Activated CD8-positive, alpha-beta memory T cell treated with anti-CD3 and anti-CD28 coated beads, Interleukin-2, amount 10 ng/mL, durations not matched to agents 7 days and 5 days (primary cell): ENCODE measurements at regions not wholly inside any gene's neighbourhood (a gene's known extent, or its start where the extent isn't known, plus 50 kb on each side); places are given as distances from the start of the nearest gene placed in this dataset.
"Not testable (repeated sequence)": the region's sequence is repeated elsewhere in the genome, so short reads cannot be mapped to it uniquely, and the experiment has no call there.

Source experiments
- ATAC-seq: fragments of 150-1000 bp; cut with Tn5 transposase; one replicate; pipeline ENCODE4 v1.10.0; 2021; ENCODE audit warnings: moderate library complexity
- CTCF ChIA-PET: fragments of 350-600 bp; sonication (Branson Sonifier 250); formaldehyde crosslinking; loops from one replicate; lab custom pipeline; 2021; ENCODE audit warnings: antibody characterized with exemption; lab: Charles Lee
- DNase-seq: peaks from one replicate; pipeline ENCODE4 v3.0.0-alpha.2; 2020
- H3K27ac Mint-ChIP-seq: one replicate; pipeline ENCODE4 v1.8.0; 2021; ENCODE audit warnings: mild to moderate bottlenecking, mixed read lengths
- H3K27me3 Mint-ChIP-seq: one replicate; pipeline ENCODE4 v1.8.0; 2021; ENCODE audit warnings: mixed read lengths
- H3K36me3 Mint-ChIP-seq: one replicate; pipeline ENCODE4 v1.8.0; 2021; ENCODE audit warnings: mild to moderate bottlenecking, mixed read lengths
- H3K4me1 Mint-ChIP-seq: one replicate; pipeline ENCODE4 v1.8.0; 2021; ENCODE audit warnings: mixed read lengths
- H3K4me3 Mint-ChIP-seq: one replicate; pipeline ENCODE4 v1.8.0; 2021; ENCODE audit warnings: mild to moderate bottlenecking, moderate library complexity, mixed read lengths
- H3K9me3 Mint-ChIP-seq: one replicate; pipeline ENCODE4 v1.8.0; 2022; ENCODE audit warnings: low read depth, mixed read lengths

- H3K4me1 Mint-ChIP-seq: no peaks in the 10 kb centered on the region
- ATAC-seq (no peak), DNase-seq (no peak)
- H3K36me3 Mint-ChIP-seq: no peaks in the 10 kb centered on the region
- no peak overlapping the region for H3K4me3 Mint-ChIP-seq
- H3K9me3 Mint-ChIP-seq: no peaks in the 10 kb centered on the region
- CTCF ChIA-PET: no interaction called here
- no peaks in the 10 kb centered on the region for H3K27me3 Mint-ChIP-seq
- H3K27ac Mint-ChIP-seq: no peak overlapping the region
Observed at GRCh38 chr4:156309031-156309430, 355.4 kb upstream of the CTSO start.

GRCh38 chr4:156303708-156304107 is 350.0 kb upstream of the CTSO start:
- CTCF ChIA-PET: no interaction called here
- H3K4me3 Mint-ChIP-seq: no peak overlapping the region
- peaks cover 3% of the 10 kb centered on the region for H3K9me3 Mint-ChIP-seq
- H3K27me3 Mint-ChIP-seq: no peaks in the 10 kb centered on the region
- DNase-seq (no peak), ATAC-seq (no peak)
- no peak overlapping the region for H3K27ac Mint-ChIP-seq
- H3K4me1 Mint-ChIP-seq: no peaks in the 10 kb centered on the region
- no peaks in the 10 kb centered on the region for H3K36me3 Mint-ChIP-seq

GRCh38 chr4:156298230-156298629 is 344.6 kb upstream of the CTSO start:
- ATAC-seq: no peak
- no peaks in the 10 kb centered on the region for H3K36me3 Mint-ChIP-seq
- no peaks in the 10 kb centered on the region for H3K27me3 Mint-ChIP-seq
- no peaks in the 10 kb centered on the region for H3K4me1 Mint-ChIP-seq
- peaks cover 3% of the 10 kb centered on the region for H3K9me3 Mint-ChIP-seq
- no peak overlapping the region for H3K4me3 Mint-ChIP-seq
- H3K27ac Mint-ChIP-seq: no peak overlapping the region
- CTCF ChIA-PET: no interaction called here
- no peak for DNase-seq

GRCh38 chr4:156295676-156296195 is 342.1 kb upstream of the CTSO start:
- H3K9me3 Mint-ChIP-seq: peaks cover 3% of the 10 kb centered on the region
- H3K27ac Mint-ChIP-seq: no peak overlapping the region
- no peak for DNase-seq
- no peaks in the 10 kb centered on the region for H3K36me3 Mint-ChIP-seq
- no peak overlapping the region for H3K4me3 Mint-ChIP-seq
- no peaks in the 10 kb centered on the region for H3K4me1 Mint-ChIP-seq
- ATAC-seq: no peak
- no peaks in the 10 kb centered on the region for H3K27me3 Mint-ChIP-seq
- CTCF ChIA-PET: no interaction called here

GRCh38 chr4:156294577-156294976 is 340.9 kb upstream of the CTSO start:
- no peak overlapping the region for H3K4me3 Mint-ChIP-seq
- peaks cover 3% of the 10 kb centered on the region for H3K9me3 Mint-ChIP-seq
- H3K27me3 Mint-ChIP-seq: no peaks in the 10 kb centered on the region
- H3K4me1 Mint-ChIP-seq: no peaks in the 10 kb centered on the region
- no peak for DNase-seq
- CTCF ChIA-PET: interaction anchor here (1.0 kb wide), 1 partner anchor 182 kb away, joined by 3 read pairs; no protein-coding TSS in a partner anchor
- no peak for ATAC-seq
- no peak overlapping the region for H3K27ac Mint-ChIP-seq
- no peaks in the 10 kb centered on the region for H3K36me3 Mint-ChIP-seq

- no peak for ATAC-seq
- Mint-ChIP-seq H3K4me1 (no peaks in the 10 kb centered on the region), H3K9me3 (no peaks in the 10 kb centered on the region), H3K4me3 (no peak overlapping the region), H3K27me3 (no peaks in the 10 kb centered on the region), H3K36me3 (no peaks in the 10 kb centered on the region), H3K27ac (no peak overlapping the region)
- CTCF ChIA-PET: interaction anchor here (1.0 kb wide), 1 partner anchor 181 kb away, joined by 3 read pairs; no protein-coding TSS in a partner anchor
- DNase-seq: no peak
Observed at GRCh38 chr4:156293657-156294297, 340.1 kb upstream of the CTSO start.

GRCh38 chr4:156291317-156291716 is 337.7 kb upstream of the CTSO start:
- no peak overlapping the region for H3K27ac Mint-ChIP-seq
- no peaks in the 10 kb centered on the region for H3K4me1 Mint-ChIP-seq
- no peak for ATAC-seq
- H3K36me3 Mint-ChIP-seq: no peaks in the 10 kb centered on the region
- H3K27me3 Mint-ChIP-seq: no peaks in the 10 kb centered on the region
- CTCF ChIA-PET: no interaction called here
- no peaks in the 10 kb centered on the region for H3K9me3 Mint-ChIP-seq
- DNase-seq: no peak
- no peak overlapping the region for H3K4me3 Mint-ChIP-seq

- ATAC-seq (no peak), DNase-seq (no peak)
- Mint-ChIP-seq H3K36me3 (no peaks in the 10 kb centered on the region), H3K4me3 (no peak overlapping the region), H3K27me3 (no peaks in the 10 kb centered on the region), H3K9me3 (no peaks in the 10 kb centered on the region), H3K27ac (no peak overlapping the region), H3K4me1 (no peaks in the 10 kb centered on the region)
- CTCF ChIA-PET: no interaction called here
Observed at GRCh38 chr4:156290811-156291210, 337.1 kb upstream of the CTSO start.

GRCh38 chr4:156290026-156290425 is 336.4 kb upstream of the CTSO start:
- CTCF ChIA-PET, H3K4me3 Mint-ChIP-seq, ATAC-seq, H3K4me1 Mint-ChIP-seq, H3K27me3 Mint-ChIP-seq, DNase-seq, H3K27ac Mint-ChIP-seq, H3K9me3 Mint-ChIP-seq, H3K36me3 Mint-ChIP-seq: not testable (repeated sequence)

GRCh38 chr4:156280686-156281085 is 327.0 kb upstream of the CTSO start:
- no peaks in the 10 kb centered on the region for H3K36me3 Mint-ChIP-seq
- ATAC-seq (no peak), DNase-seq (no peak)
- H3K27me3 Mint-ChIP-seq: no peaks in the 10 kb centered on the region
- CTCF ChIA-PET: no interaction called here
- no peak overlapping the region for H3K4me3 Mint-ChIP-seq
- H3K27ac Mint-ChIP-seq: no peak overlapping the region
- H3K9me3 Mint-ChIP-seq: peaks cover 6% of the 10 kb centered on the region
- no peaks in the 10 kb centered on the region for H3K4me1 Mint-ChIP-seq

GRCh38 chr4:156265407-156265806 is 311.7 kb upstream of the CTSO start:
- no peak for DNase-seq
- no peak overlapping the region for H3K4me3 Mint-ChIP-seq
- H3K9me3 Mint-ChIP-seq: peaks cover 3% of the 10 kb centered on the region
- no peaks in the 10 kb centered on the region for H3K36me3 Mint-ChIP-seq
- H3K27me3 Mint-ChIP-seq: no peaks in the 10 kb centered on the region
- no peaks in the 10 kb centered on the region for H3K4me1 Mint-ChIP-seq
- CTCF ChIA-PET: no interaction called here
- no peak overlapping the region for H3K27ac Mint-ChIP-seq
- no peak for ATAC-seq

GRCh38 chr4:156261230-156261629 is 307.6 kb upstream of the CTSO start:
- H3K4me3 Mint-ChIP-seq: no peak overlapping the region
- H3K36me3 Mint-ChIP-seq: no peaks in the 10 kb centered on the region

GRCh38 chr4:156255230-156256007 is 301.8 kb upstream of the CTSO start:
- H3K9me3 Mint-ChIP-seq: no peaks in the 10 kb centered on the region
- DNase-seq: no peak
- no peak for ATAC-seq
- no peaks in the 10 kb centered on the region for H3K4me1 Mint-ChIP-seq
- no peaks in the 10 kb centered on the region for H3K27me3 Mint-ChIP-seq
- no peaks in the 10 kb centered on the region for H3K36me3 Mint-ChIP-seq
- CTCF ChIA-PET: no interaction called here
- no peak overlapping the region for H3K4me3 Mint-ChIP-seq
- H3K27ac Mint-ChIP-seq: no peak overlapping the region

More at GRCh38 chr4:156261230-156261629, 307.6 kb upstream of the CTSO start:
- Mint-ChIP-seq H3K27me3 (no peaks in the 10 kb centered on the region), H3K4me1 (no peaks in the 10 kb centered on the region), H3K9me3 (peaks cover 1% of the 10 kb centered on the region), H3K27ac (no peak overlapping the region)
- ATAC-seq (no peak), DNase-seq (no peak)
- CTCF ChIA-PET: no interaction called here

- Mint-ChIP-seq H3K4me1 (no peaks in the 10 kb centered on the region), H3K27ac (no peak overlapping the region), H3K9me3 (no peaks in the 10 kb centered on the region), H3K27me3 (no peaks in the 10 kb centered on the region), H3K4me3 (no peak overlapping the region), H3K36me3 (no peaks in the 10 kb centered on the region)
- CTCF ChIA-PET: no interaction called here
- ATAC-seq (no peak), DNase-seq (no peak)
Observed at GRCh38 chr4:156252358-156252921, 298.8 kb upstream of the CTSO start.
